Keratinocyte (primary cell): ENCODE measurements at regions not wholly inside any gene's neighbourhood (a gene's known extent, or its start where the extent isn't known, plus 50 kb on each side); places are given as distances from the start of the nearest gene placed in this dataset.

ENCODE experiments used
- DNase-seq: peaks from one replicate; pipeline ENCODE4 v3.0.0-alpha.2; 2011; ENCODE audit warnings: low read depth, missing footprints, low spot score
- FAIRE-seq: peaks from 2 replicates; lab custom pipeline; 2011; peaks lifted over from hg19 to GRCh38; lab: Jason Lieb, UNC
- H2AFZ ChIP-seq: 2 replicates; pipeline ENCODE4 v1.6.0; 2012; ENCODE audit warnings: low read length, control low read depth, inconsistent platforms; ENCODE audit not compliant: control insufficient read depth
- H3K27ac ChIP-seq: 2 replicates; pipeline ENCODE4 v1.5.1; 2011; ENCODE audit warnings: low read length; ENCODE audit not compliant: control insufficient read depth, insufficient read depth
- H3K27me3 ChIP-seq: 3 replicates; pipeline ENCODE4 v1.6.0; 2011; ENCODE audit warnings: low read length; ENCODE audit not compliant: control insufficient read depth, insufficient read depth; ENCODE audit errors: extremely low read depth
- H3K36me3 ChIP-seq, 2 experiments: 2 replicates in 1 of 2; 3 replicates in 1 of 2; pipeline ENCODE4 v1.5.1; 2011; ENCODE audit warnings: low read length in 2 of 2, mild to moderate bottlenecking in 1 of 2; ENCODE audit not compliant: control insufficient read depth in 2 of 2, insufficient read depth in 2 of 2; ENCODE audit errors: extremely low read depth in 1 of 2
- H3K4me1 ChIP-seq: 3 replicates; pipeline ENCODE4 v1.5.1; 2011; ENCODE audit warnings: low read length; ENCODE audit not compliant: control insufficient read depth, insufficient read depth; ENCODE audit errors: extremely low read depth
- H3K4me2 ChIP-seq: 3 replicates; pipeline ENCODE4 v1.6.0; 2011; ENCODE audit warnings: low read depth, low read length; ENCODE audit not compliant: control insufficient read depth, insufficient read depth; ENCODE audit errors: extremely low read depth
- H3K4me3 ChIP-seq, 3 experiments: fragments of 200-600 bp in 1 of 3; sonication (generic) in 1 of 3; 2 replicates in 2 of 3; 3 replicates in 1 of 3; pipeline ENCODE4 v1.5.1; 2011 to 2016; ENCODE audit warnings: low read length in 3 of 3, mild to moderate bottlenecking in 3 of 3, control low read depth in 2 of 3, inconsistent platforms in 1 of 3, low read depth in 1 of 3, mixed read lengths in 1 of 3, mixed run types in 1 of 3, moderate library complexity in 1 of 3; ENCODE audit not compliant: control insufficient read depth in 2 of 3, insufficient read depth in 2 of 3; ENCODE audit errors: extremely low read depth in 1 of 3
- H3K79me2 ChIP-seq: 2 replicates; pipeline ENCODE4 v1.6.0; 2012; ENCODE audit warnings: low read length; ENCODE audit not compliant: control insufficient read depth, insufficient read depth
- H3K9ac ChIP-seq: 3 replicates; pipeline ENCODE4 v1.6.0; 2011; ENCODE audit warnings: low read length; ENCODE audit not compliant: control insufficient read depth, insufficient read depth; ENCODE audit errors: extremely low read depth
- H3K9me1 ChIP-seq: 3 replicates; pipeline ENCODE4 v1.6.0; 2011; ENCODE audit warnings: low read length; ENCODE audit not compliant: control insufficient read depth, insufficient read depth; ENCODE audit errors: extremely low read depth
- H3K9me3 ChIP-seq: 2 replicates; pipeline ENCODE4 v1.5.1; 2012; ENCODE audit warnings: low read depth, low read length; ENCODE audit not compliant: control insufficient read depth
- H4K20me1 ChIP-seq: 3 replicates; pipeline ENCODE4 v1.6.0; 2011; ENCODE audit warnings: low read length; ENCODE audit not compliant: control insufficient read depth, insufficient read depth; ENCODE audit errors: extremely low read depth
- EZH2 ChIP-seq: IDR thresholded peaks from one replicate; pipeline ENCODE4 v1.6.1; 2012; ENCODE audit warnings: inconsistent platforms, mild to moderate bottlenecking, low read length, moderate library complexity
- dilution Hi-C: fragments of 300-500 bp; cut with MboI; formaldehyde crosslinking; loops from one replicate; pipeline ENCODE4 v1.7.0; 2020; ENCODE audit warnings: low sequenced_read_pairs; ENCODE audit not compliant: extremely low pct_ligation_motif_present
- TF ChIP-seq, protein P1 (sequence below), 3 experiments: IDR thresholded peaks in 1 of 3; conservative IDR thresholded peaks in 1 of 3; optimal IDR thresholded peaks in 1 of 3; 2 replicates in 2 of 3; 3 replicates in 1 of 3; pipeline versions ENCODE3 to v1.5.1; 2011; ENCODE audit warnings: low read length in 3 of 3, mild to moderate bottlenecking in 3 of 3, moderate library complexity in 2 of 3, control low read depth in 1 of 3, inconsistent platforms in 1 of 3; ENCODE audit not compliant: insufficient read depth in 2 of 3; ENCODE audit errors: extremely low read depth in 1 of 3

DNA sequence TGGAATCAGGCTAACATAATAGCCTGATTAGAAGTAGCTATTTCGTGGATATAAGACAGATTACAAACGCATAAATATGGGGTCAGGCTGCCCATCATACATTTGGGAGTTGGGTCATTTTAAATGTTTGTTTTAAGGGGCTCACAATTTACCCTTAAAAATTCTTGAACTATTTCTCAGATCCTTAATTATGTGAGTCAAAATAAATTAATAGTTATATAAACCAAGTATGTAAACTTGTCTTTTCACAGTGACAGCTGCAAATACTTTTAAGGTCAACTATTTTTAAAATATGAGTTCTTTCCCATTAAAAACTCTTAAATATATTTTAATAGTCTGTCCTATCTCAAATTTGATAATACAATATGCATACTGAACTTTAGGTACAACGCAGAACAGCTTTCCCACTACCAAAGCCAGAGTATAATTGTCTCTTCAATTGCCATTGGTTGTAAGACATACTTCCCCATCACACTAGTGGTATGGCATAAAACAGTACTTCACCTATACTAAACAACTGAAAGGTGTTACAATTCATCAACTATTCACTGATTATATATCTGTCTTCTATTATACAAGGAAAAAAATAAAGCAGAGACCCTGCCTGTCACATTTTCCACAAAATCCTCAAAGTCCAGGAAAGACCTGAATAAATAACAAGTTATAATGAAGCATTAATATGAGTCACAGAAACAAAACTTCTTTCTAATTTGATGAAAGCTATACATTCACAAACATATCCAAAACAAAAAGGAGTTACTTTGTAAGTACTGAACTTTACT, 80.8 kb upstream of the COL21A1 start:
- no peak for TF ChIP-seq EZH2
- TF ChIP-seq, protein P1, sequence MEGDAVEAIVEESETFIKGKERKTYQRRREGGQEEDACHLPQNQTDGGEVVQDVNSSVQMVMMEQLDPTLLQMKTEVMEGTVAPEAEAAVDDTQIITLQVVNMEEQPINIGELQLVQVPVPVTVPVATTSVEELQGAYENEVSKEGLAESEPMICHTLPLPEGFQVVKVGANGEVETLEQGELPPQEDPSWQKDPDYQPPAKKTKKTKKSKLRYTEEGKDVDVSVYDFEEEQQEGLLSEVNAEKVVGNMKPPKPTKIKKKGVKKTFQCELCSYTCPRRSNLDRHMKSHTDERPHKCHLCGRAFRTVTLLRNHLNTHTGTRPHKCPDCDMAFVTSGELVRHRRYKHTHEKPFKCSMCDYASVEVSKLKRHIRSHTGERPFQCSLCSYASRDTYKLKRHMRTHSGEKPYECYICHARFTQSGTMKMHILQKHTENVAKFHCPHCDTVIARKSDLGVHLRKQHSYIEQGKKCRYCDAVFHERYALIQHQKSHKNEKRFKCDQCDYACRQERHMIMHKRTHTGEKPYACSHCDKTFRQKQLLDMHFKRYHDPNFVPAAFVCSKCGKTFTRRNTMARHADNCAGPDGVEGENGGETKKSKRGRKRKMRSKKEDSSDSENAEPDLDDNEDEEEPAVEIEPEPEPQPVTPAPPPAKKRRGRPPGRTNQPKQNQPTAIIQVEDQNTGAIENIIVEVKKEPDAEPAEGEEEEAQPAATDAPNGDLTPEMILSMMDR (optimal IDR thresholded peaks at IDR 0.05 in 1 of 3, IDR thresholded peaks at IDR 0.05 in 1 of 3, conservative IDR thresholded peaks at IDR 0.05 in 1 of 3; ENCODE audit: extremely low read depth in 1 of 3, insufficient read depth in 2 of 3, low read length in 3 of 3) = no peak
- no peak for DNase-seq
- no peaks in the 10 kb centered on the region for H3K9me3 ChIP-seq
- no peak overlapping the region for H3K4me2 ChIP-seq
- H3K79me2 ChIP-seq = no peaks in the 10 kb centered on the region
- H3K36me3 ChIP-seq = no peaks in the 10 kb centered on the region
- H3K9me1 ChIP-seq = no peaks in the 10 kb centered on the region
- no peak overlapping the region for H3K27ac ChIP-seq
- H2AFZ ChIP-seq = no peak overlapping the region
- no peaks in the 10 kb centered on the region for H3K4me1 ChIP-seq
- no peaks in the 10 kb centered on the region for H3K27me3 ChIP-seq
- H3K9ac ChIP-seq = no peak overlapping the region
- no peak overlapping the region for H3K4me3 ChIP-seq
- no peaks in the 10 kb centered on the region for H4K20me1 ChIP-seq
- dilution Hi-C loops = no loop called here
- FAIRE-seq = no peak

DNA sequence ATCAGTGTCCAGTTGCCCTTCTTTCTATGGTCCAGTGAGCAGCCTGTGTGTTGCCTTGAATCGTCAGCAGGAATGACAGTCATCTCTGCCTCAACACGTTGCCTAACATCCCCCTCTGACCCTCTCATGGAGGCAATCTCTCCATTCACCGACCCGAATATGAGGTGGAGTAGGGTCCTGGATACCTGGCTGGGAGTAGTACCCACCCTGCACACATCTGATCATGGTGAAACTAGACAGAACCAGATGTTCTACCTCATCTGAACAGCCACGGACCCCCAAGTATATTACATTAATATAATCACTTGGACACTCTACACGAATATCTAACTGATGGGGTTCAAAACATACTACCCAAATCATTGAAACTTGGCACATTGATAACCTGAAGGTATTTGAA, 77.0 kb upstream of the COL21A1 start:
- FAIRE-seq (no peak), DNase-seq (no peak)
- Histone ChIP-seq H3K79me2 (no peaks in the 10 kb centered on the region), H3K27ac (no peak overlapping the region), H2AFZ (no peak overlapping the region), H3K9me1 (no peaks in the 10 kb centered on the region), H3K27me3 (no peaks in the 10 kb centered on the region), H3K4me3 (no peak overlapping the region), H3K4me2 (no peak overlapping the region), H4K20me1 (no peaks in the 10 kb centered on the region), H3K9ac (no peak overlapping the region), H3K9me3 (no peaks in the 10 kb centered on the region), H3K4me1 (no peaks in the 10 kb centered on the region), H3K36me3 (no peaks in the 10 kb centered on the region)
- dilution Hi-C loops = no loop called here
- TF ChIP-seq EZH2 = no peak
- TF ChIP-seq, protein P1 (optimal IDR thresholded peaks at IDR 0.05 in 1 of 3, IDR thresholded peaks at IDR 0.05 in 1 of 3, conservative IDR thresholded peaks at IDR 0.05 in 1 of 3; ENCODE audit: extremely low read depth in 1 of 3, insufficient read depth in 2 of 3, low read length in 3 of 3) = no peak
